DMS79 treated with DMSO at 0.1 percent for 48 hours (cell line): ENCODE measurements at regions not wholly inside any gene's neighbourhood (a gene's known extent, or its start where the extent isn't known, plus 50 kb on each side); places are given as distances from the start of the nearest gene placed in this dataset.
"Not testable (repeated sequence)": the region's sequence is repeated elsewhere in the genome, so short reads cannot be mapped to it uniquely, and the experiment has no call there.

Source experiments
- DNase-seq: peaks from one replicate; lab custom pipeline; 2025; lab: John Stamatoyannopoulos, UW

DNA sequence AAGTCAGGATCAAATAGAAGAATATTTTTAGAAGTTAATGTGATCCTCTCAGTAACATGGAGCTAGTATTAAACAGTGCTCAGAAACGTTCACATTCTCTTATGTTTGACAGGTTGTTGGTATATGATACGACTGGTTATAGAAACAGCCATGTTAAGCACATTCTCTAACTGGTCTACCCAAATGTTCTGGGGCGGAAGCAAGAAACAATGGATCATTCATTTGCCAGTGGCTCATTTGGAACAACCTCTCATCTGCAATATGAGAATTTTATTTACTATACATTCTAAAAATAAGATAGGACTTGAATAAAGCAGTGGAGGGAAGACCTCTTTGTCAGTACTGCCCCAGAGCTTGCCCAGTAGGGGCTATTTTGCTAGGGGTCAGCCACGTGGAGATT, 167.1 kb upstream of the FAM98A start:
- no peak for DNase-seq

GRCh38 chr2:33765122-33765521, 166.0 kb upstream of the FAM98A start:
- DNase-seq = no peak

GRCh38 chr2:33764551-33764950, 165.5 kb upstream of the FAM98A start:
- no peak for DNase-seq

DNA sequence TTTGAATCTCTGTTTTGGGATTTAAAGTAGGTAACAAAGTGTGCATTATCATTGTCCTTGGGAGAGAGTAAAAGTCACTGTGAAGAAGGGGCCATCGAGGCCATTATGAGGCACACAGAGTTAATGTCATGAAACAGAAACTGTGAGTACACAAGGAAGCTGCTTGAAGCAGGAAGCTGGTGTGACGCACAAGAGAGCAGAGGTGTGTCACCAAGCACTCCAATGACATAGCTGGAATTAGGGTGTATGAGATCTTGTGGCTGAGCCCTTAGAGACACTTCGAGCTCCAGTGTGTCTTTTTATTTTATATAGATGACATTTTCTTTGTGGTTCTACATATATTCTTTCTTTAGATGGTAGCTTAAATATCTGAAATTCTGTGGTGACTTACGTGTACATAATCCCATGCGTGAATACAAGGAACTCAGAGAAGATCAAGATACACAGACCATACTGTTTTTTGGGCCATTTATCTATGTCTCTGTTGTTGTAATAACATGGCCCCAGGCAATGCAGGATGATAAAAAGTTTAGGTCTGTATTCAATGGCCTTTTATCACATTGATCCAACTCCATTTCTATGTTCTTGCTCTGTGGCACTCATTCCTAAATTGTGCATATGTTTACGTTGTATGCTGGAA, 164.7 kb upstream of the FAM98A start:
- DNase-seq = no peak

DNA sequence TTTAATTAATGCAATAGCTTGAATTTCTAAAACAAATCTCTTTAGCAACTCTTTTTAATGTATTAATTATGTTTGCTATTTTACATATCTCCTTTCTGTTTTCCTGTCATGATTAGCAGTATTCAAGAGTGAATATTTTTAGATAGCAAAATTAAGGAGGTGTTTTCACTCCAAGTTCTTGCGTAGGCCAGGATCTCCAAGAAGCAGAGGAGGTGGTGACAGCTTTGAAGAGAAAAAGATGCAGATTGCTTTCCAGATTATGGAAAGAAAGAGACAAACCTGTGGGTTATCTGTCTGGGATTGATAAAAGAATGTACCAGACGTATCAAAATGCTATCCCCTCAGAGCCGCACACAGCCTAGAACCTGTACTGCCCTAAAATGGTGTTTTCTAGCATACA, 163.5 kb upstream of the FAM98A start:
- DNase-seq = no peak

- DNase-seq = no peak
Observed at GRCh38 chr2:33746208-33746800, 147.2 kb upstream of the FAM98A start.

- DNase-seq = no peak
Observed at GRCh38 chr2:33735096-33735495, 136.0 kb upstream of the FAM98A start.

DNA sequence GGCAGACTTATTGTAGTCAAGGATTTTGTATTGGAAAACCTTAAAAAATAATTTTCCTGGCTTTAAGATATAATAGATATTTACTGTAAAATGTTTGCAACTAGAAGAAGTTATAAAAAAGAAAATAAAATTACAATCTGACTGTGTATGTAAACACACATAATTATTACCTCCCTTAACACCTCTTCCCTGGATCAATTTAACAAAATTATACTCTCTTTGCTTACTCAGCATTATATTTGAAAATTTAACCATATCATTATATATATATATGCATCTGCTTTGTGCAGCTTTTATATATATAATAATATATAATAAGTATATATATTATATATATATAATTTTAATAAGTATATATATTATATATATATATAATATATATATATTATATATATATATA, 131.7 kb upstream of the FAM98A start:
- DNase-seq = no peak

DNA sequence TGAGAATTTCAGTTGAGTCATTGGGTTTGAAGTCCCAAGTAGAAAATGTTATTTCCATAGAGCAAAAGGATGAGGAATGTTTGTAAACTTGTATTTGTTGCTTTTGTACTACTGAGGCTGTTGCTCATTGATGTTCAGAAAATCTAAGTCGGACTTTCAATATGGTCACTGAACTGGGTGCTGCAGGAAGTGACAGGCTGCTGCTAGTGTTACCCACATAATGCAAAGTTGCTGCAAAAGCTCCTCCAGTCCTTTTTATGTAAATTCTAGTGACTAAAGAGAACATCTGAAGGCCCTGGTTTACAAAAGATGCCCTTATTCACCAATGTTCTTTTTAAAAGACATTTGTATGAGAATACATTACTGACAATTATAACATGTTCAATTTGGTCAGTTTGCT, 131.1 kb upstream of the FAM98A start:
- no peak for DNase-seq

DNA sequence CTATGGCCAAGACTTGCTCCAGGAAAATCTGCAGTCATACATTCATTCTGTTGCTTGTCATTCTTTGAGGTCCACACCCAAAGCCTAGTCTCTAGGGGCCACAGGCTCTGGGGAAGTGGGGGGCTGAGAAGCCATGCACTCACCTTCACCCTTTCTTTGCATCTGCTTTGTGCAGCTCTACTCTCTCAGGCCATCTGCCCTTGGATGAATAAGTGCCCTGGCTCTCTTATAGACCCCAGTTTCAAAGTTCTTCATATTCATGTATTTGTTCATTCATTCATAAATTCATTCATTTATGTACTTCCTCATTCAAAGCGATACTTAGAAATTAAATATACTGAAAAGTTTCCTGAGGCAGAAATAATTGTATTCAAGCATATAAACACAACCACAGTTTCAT, 130.3 kb upstream of the FAM98A start:
- DNase-seq = no peak

DNA sequence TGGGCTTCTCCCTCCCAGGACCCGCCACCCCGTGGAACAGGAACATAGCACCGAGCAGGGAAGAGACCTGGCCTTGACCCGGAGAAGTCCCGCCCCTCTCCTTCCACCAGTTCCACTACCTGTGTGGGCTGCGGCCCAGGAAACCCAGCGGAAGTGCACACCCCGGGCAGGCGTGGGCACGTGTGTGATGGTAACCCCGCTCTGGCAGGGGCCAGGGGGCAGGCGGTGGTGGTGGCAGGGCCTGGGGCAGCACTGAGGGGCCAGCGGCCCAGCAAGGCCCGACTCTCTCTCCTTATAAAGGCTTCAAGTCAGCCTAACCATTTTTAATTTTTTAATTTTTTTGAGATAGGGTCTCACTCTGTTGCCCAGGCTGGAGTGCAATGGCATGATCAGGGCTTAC, 129.0 kb upstream of the FAM98A start:
- DNase-seq = no peak

DNA sequence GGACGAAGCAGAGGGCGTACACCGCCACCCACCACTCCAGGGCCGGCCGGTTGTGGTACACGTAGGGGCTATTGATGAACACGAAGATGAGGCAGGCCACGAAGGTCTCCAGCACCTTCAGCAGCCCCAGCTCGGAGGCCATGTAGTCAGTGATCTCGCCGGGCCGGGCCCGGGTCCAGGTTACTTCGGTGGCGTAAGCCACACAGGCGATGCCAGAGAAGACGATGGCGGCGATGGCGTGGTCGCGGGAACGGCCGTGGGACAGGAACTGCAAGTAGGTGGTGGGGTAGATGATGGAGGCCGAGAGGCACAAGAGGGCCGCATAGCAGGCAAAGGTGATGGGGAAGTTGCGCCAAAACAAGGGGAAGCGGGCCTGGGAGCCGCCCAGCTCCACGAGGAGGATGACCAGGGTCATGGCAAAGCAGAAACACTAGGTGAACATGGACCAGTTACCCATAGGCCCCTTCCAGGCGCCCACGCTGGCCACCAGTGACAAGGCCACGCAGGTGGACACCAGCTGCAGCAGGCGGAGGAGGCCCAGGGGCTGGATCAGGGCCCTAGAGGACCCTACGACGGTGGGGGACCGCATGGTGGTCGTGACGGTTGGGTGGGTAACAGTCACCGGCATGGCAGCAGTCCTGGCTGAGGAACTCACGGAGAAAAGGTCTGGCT, 128.4 kb upstream of the FAM98A start:
- no peak for DNase-seq

GRCh38 chr2:33726415-33726814, 127.3 kb upstream of the FAM98A start:
- no peak for DNase-seq

DNA sequence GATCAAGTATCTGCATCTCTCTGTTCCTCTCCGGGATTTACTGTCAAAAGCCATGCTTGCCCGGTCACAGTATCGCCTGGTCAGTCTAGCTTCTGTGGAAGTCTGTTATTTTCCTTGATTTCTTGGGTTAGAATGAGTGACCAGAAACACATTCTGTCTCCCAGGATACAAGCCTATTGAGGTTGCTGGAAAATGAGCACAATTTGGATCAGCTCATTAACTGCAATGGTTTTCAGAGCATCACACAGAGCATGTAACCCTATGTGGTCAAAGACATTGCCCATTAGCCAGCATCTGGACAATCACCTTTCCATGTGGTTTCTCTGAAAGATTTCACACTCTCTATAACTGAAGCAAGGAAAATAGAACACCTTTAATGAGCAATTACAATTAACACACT, 124.2 kb upstream of the FAM98A start:
- DNase-seq = no peak

GRCh38 chr2:33719067-33719466, 120.0 kb upstream of the FAM98A start:
- DNase-seq = no peak

GRCh38 chr2:33712674-33713073, 113.6 kb upstream of the FAM98A start:
- no peak for DNase-seq

DNA sequence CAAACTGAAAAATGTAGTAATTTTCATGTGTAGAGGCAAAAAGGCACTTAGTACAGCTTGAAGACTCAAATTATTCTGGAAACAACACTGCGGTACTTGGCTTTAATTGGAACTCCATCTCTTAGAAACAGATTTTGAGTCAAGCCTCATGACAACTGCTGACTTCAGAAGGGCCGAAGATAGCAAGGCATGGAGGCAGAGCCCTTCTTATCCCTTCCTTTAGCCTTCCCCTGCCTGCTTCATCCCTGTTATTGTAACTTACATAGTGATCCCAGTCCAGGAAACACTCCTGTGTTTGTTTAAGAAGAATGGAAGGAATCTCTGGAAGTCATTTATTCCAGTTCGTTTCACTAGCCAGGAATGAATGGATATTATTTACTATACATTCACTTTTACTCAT, 110.9 kb upstream of the FAM98A start:
- no peak for DNase-seq

- DNase-seq = no peak
Observed at GRCh38 chr2:33707312-33707711, 108.2 kb upstream of the FAM98A start.

GRCh38 chr2:33706410-33706809, 107.3 kb upstream of the FAM98A start:
- DNase-seq = no peak

DNA sequence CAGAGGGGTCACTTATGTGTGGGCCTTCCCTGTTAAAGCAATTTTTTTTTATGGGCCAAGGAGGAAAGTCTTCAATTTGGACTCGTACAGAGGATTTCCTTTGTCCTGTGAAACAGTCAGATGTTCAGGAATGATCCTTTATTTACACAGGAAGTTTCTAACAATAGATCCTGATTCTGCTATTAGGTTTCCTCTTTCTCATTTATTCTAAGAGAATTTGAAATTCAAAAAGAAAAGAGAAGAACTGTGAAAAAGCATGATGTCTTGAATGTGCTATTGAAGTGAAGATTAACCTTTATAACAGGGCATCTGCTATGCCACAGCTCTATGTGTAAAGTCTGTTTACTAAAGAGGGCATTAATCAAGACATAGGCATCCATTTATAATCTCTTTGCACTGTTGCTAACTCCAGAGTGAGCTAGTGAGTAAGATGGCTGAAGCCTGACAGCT, 105.3 kb upstream of the FAM98A start:
- DNase-seq = no peak

DNA sequence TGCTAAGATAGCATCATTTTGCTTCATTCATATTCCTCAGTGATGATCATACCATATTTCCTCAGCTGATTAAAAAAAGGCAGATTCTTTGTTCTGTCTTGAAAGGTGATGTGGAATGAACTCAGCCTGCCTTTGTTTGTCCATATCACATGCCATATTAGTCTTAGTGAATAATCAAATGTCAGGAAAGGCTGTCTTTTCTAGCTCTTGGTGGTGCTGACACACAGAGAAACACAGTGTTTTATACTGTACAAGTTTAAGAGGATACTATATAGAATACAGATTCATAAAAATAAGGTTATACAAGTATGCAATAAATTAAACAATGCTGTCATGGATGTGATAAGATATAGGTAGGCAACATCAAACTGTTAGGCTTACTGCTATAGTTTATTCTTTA, 97.1 kb upstream of the FAM98A start:
- no peak for DNase-seq

- no peak for DNase-seq
Observed at GRCh38 chr2:33694904-33695303, 95.8 kb upstream of the FAM98A start.

- not testable (repeated sequence) for DNase-seq
Observed at GRCh38 chr2:33690686-33691085, 91.6 kb upstream of the FAM98A start.

DNA sequence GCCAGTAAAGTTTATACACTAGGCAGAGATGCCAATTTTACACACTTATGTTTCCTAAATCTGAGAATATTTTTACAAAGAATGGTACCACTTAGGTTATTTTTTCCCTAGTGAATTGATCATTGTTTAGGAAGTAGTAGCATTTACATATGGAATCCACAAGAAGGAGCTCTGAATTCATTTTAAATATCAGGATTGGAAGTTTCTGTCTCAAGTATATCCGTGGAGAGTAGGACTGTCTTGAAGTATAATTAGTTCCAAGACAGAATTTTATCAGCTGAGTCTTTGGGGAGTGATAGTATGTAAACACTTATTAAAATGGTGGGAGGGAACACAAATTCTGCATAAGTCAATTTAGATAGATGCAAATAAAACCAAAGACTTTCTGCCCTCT, 82.3 kb upstream of the FAM98A start:
- no peak for DNase-seq
